Activated CD4-positive, CD25-positive, alpha-beta regulatory T cell treated with anti-CD3 and anti-CD28 coated beads, Interleukin-2, amount 50 U/mL, for 24 hours (primary cell): ENCODE measurements at regions not wholly inside any gene's neighbourhood (a gene's known extent, or its start where the extent isn't known, plus 50 kb on each side); places are given as distances from the start of the nearest gene placed in this dataset.
"Not testable (repeated sequence)": the region's sequence is repeated elsewhere in the genome, so short reads cannot be mapped to it uniquely, and the experiment has no call there.

ENCODE experiments used
- ATAC-seq, 2 donors: fragments of 150-1000 bp; cut with Tn5 transposase; one replicate each; pipeline ENCODE4 v1.10.0; 2021; ENCODE audit warnings: mild to moderate bottlenecking in 1 of 2, moderate library complexity in 1 of 2

GRCh38 chr1:199463521-199464127 is 563.9 kb upstream of the NR5A2 start:
- no peak for ATAC-seq

DNA sequence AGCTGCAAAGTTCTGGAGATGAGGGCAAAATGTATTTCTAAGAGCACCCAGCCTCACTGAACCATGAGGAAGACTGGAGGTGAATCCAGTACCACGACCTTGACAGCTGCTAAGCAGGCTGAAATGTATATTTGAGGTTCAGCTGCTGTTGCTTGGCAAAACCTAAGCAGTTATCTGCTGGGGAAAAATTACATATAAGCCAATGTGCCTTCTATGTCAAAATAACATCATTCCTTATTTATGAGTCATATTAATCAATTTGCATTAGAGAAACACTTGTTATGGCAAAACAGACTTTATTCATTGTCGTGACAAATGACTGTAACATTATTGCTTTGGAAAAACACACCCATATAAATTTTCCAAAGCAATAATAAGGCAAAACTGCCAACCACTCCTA is 560.5 kb upstream of the NR5A2 start:
- ATAC-seq: no peak

GRCh38 chr1:199472018-199472417 is 555.5 kb upstream of the NR5A2 start:
- ATAC-seq: no peak

- no peak for ATAC-seq
Observed at GRCh38 chr1:199472978-199473377, 554.5 kb upstream of the NR5A2 start.

- no peak for ATAC-seq
Observed at GRCh38 chr1:199474738-199475137, 552.8 kb upstream of the NR5A2 start.

- no peak for ATAC-seq
Observed at GRCh38 chr1:199482426-199482825, 545.1 kb upstream of the NR5A2 start.

- no peak for ATAC-seq
Observed at GRCh38 chr1:199489594-199489993, 537.9 kb upstream of the NR5A2 start.

GRCh38 chr1:199490769-199491527 is 536.6 kb upstream of the NR5A2 start:
- no peak for ATAC-seq

- no peak for ATAC-seq
Observed at GRCh38 chr1:199495432-199495831, 532.1 kb upstream of the NR5A2 start.

DNA sequence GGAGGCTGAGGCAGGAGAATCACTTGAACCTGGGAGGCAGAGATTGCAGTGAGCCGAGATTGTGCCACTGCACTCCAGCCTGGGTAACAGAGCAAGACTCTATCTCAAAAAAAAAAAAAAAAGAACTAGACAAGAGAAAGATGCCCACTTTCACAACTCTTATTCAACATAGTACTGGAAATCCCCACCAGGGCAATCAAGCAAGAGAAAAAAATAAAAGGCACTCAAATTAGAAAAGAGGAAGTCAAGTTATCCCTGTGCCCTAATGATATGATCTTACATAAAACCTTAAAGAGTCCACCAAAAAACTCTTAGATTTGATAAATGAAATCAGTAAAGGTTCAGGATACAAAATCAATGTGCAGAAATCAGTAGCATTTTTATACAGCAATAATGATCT is 528.7 kb upstream of the NR5A2 start:
- not testable (repeated sequence) for ATAC-seq

DNA sequence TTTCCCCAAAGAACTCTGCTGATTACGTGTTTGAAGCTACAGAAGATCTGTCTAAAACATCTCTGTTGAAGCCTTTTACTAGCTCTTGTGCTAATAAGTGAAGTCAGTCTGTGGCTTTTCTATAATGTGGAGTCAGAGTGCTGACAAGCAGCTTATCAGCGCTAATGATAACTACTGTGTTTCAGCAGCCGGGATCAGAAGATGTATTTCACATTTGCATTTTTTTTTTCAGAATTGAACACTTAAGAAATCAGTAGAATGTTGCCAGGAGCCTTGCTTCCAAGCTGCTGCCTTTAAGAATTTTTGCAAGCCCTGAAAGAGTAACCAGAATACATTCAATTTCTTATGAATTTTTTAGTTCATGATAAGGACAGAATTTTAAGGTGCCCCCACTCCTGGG is 519.4 kb upstream of the NR5A2 start:
- ATAC-seq: no peak

DNA sequence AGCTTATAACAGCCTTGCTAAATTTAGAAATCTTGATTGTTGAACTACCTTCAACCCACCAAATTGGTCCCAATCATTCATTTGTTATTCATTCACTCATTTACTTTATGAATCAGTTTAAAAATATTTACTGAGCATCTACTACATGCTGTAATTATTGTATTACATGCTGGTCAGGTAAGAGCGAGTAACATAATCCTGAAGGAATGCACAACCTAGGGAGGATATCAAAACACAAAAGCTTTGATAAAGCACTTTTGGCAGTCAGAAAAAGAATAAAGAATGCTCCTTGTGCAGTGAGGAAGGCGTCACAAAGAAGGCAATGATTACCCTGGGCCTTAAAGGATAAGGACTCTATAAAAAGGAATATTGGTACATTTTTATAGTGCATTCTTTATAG is 518.9 kb upstream of the NR5A2 start:
- ATAC-seq: no peak

DNA sequence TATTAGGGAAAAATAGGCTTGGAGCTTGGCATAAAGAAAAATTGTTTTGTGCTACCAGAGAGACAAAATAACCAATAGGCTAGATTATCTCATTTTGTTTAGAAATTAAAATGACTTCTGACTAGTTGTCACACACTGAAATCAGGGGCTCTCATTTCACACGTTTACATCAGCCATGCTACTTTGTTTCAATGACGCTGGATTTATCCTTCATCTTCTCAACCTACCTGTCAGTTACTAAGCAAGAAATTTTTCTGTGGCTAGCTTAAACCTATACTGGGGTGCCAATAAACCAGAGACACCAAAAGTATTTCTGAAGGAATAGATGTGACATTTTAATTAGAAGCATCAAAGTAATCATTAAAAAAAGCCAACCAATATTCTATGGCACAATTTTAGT is 518.1 kb upstream of the NR5A2 start:
- no peak for ATAC-seq

DNA sequence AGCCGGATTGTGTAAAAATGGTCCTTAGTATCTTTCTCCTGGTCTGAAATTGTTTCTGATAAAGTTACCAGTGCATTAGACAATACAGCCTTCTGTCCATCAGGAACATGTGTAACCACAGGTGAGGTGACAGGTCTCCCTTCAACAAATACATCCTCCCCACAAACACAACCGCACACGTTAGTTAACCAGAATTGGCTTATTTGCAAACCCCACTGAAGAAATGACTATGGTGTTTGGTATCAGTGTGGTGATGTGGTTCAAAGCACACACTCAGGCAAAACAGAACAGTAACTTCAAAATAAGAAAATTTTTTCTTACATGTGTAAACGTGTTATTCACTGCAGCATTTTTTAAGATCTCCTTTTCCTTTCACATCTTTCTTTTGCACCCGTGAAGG is 517.2 kb upstream of the NR5A2 start:
- ATAC-seq: no peak

GRCh38 chr1:199512037-199512710 is 515.3 kb upstream of the NR5A2 start:
- no peak for ATAC-seq

GRCh38 chr1:199515261-199515660 is 512.2 kb upstream of the NR5A2 start:
- ATAC-seq: no peak

DNA sequence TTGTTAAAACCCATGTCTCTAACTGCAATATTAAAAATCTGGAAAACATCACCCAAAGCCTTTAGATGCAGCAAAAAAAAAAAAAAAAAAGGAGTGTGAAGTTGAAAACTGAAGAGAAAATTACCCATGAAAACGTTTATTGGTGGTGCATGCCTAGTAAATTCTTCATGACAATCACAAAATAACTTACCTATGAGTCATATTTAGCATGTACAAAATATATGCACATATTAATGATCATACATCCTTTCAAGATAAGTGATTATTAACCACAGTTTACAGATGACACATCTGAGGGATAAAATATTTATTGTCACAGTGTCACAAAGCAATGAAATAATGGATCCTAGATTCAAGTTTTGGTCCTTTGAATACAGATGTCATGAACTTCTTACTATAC is 505.2 kb upstream of the NR5A2 start:
- no peak for ATAC-seq

GRCh38 chr1:199522936-199523335 is 504.6 kb upstream of the NR5A2 start:
- no peak for ATAC-seq

DNA sequence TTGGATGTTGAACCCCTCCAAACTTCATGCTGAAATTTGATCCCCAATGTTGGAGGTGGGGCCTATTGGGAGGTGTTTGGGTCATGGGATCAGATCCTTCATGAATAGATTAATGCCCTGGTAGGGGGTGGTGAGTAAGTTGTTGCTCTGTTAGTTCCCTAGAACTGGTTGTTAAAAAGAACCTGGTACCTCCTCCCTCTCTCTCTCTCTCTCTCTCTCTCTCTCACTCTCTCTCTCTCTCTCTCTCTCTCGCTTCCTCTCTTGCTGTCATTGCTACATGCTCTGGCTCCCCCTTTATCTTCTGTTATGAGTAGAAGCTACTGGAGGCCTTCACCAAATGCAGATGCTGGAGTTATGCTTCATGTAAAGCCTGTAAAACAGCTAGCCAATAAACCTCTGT is 498.2 kb upstream of the NR5A2 start:
- ATAC-seq: no peak

DNA sequence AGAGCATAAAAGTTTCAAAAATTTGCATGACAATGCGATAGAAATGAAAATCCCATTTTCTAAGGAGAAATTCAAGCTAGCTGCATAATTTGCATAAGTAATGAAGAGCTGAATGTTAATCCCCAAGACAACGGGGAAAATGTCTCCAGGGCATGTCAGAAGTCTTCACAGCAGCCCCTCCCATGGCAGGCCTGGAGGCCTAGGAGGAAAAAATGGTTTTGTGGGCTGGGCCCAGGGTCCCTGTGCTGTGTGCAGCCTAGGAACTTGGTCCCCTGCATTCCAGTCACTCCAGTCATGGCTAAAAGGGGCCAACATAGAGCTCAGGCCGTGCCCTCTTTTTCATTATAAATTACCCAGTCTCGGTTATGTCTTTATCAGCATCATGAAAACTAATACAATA is 494.1 kb upstream of the NR5A2 start:
- not testable (repeated sequence) for ATAC-seq

DNA sequence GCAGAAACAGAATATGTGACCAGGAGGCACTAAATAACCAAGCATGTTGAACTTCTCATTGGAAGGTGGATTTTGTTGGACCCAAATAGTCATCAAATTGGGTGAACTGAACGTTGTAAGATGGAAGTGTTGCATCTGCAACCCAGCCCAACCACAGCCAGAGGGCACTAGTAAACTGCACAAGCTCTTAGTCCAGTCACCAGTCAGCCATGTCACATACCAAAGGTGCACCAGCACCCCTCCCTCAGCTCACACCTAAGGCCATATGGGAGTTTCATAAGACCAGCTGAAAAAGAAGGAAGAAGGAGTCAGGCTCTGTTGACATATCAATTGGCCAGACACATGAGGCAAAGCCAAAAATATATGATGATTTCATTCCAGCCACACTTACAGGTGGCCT is 481.7 kb upstream of the NR5A2 start:
- no peak for ATAC-seq

DNA sequence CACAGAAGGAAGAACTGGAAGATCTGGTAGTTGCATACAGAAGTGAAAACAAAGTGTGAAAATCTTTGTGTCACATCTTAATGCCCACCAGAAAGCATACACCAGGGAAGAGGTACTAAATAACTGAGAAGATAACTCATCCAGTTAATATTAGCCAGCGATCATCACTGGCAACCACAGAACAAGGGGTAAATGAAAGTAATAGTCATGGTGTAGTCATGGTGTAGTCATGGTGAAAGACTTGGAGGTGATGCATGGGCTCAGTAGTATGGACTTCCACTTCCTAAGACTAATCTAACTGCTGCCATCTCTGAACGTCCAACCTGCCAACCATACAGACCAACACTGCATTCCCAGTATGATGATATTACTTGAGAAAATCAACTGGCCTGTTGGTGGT is 481.2 kb upstream of the NR5A2 start:
- peak; percentile 62 to 68 for ATAC-seq

DNA sequence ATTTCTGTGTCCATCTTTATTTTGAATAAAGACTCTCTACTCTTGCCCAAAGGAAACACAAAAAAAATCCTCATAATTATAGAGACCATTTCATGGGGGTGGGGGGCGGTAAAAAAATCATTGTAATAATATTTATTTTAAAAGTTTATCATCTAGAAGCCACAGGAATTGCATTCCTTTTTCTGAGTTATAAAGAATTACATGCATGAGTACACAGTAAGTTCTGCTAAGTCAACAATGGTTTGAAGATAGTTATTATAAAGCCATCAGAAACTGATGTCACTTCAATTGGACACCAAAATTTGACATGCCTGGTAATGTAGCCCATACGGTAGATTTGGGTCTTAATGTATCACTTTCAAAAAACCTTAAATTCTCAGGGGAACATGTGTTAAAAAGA is 478.1 kb upstream of the NR5A2 start:
- ATAC-seq: no peak
